Effector CD8-positive, alpha-beta T cell (primary cell): ENCODE measurements at regions not wholly inside any gene's neighbourhood (a gene's known extent, or its start where the extent isn't known, plus 50 kb on each side); places are given as distances from the start of the nearest gene placed in this dataset.
"Not testable (repeated sequence)": the region's sequence is repeated elsewhere in the genome, so short reads cannot be mapped to it uniquely, and the experiment has no call there.

ENCODE experiments used
- DNase-seq: peaks from one replicate; lab custom pipeline; 2025; lab: John Stamatoyannopoulos, UW

GRCh38 chr15:96582473-96582872, 252.0 kb downstream of the NR2F2 start:
- DNase-seq = no peak

GRCh38 chr15:96583671-96584070, 253.2 kb downstream of the NR2F2 start:
- DNase-seq = no peak

GRCh38 chr15:96585484-96586386, 255.2 kb downstream of the NR2F2 start:
- no peak for DNase-seq

- DNase-seq = no peak
Observed at GRCh38 chr15:96586901-96587300, 256.4 kb downstream of the NR2F2 start.

- no peak for DNase-seq
Observed at GRCh38 chr15:96589864-96590263, 259.4 kb downstream of the NR2F2 start.

- no peak for DNase-seq
Observed at GRCh38 chr15:96593735-96594134, 263.2 kb downstream of the NR2F2 start.

- DNase-seq = no peak
Observed at GRCh38 chr15:96595951-96596350, 265.5 kb downstream of the NR2F2 start.

GRCh38 chr15:96598514-96598913, 268.0 kb downstream of the NR2F2 start:
- no peak for DNase-seq

- no peak for DNase-seq
Observed at GRCh38 chr15:96599268-96599667, 268.8 kb downstream of the NR2F2 start.

GRCh38 chr15:96600350-96600749, 269.9 kb downstream of the NR2F2 start:
- DNase-seq = no peak

GRCh38 chr15:96606617-96607016, 276.1 kb downstream of the NR2F2 start:
- DNase-seq = no peak

- DNase-seq = no peak
Observed at GRCh38 chr15:96610757-96611156, 280.3 kb downstream of the NR2F2 start.

GRCh38 chr15:96612917-96613316, 282.4 kb downstream of the NR2F2 start:
- DNase-seq = no peak

- no peak for DNase-seq
Observed at GRCh38 chr15:96619174-96619573, 288.7 kb downstream of the NR2F2 start.

- no peak for DNase-seq
Observed at GRCh38 chr15:96622714-96623113, 292.2 kb downstream of the NR2F2 start.

- no peak for DNase-seq
Observed at GRCh38 chr15:96625256-96625655, 294.8 kb downstream of the NR2F2 start.

GRCh38 chr15:96627031-96627568, 296.6 kb downstream of the NR2F2 start:
- DNase-seq = no peak

- DNase-seq = no peak
Observed at GRCh38 chr15:96629511-96629910, 299.0 kb downstream of the NR2F2 start.

- DNase-seq = no peak
Observed at GRCh38 chr15:96638793-96639192, 308.3 kb downstream of the NR2F2 start.

GRCh38 chr15:96645796-96646195, 315.3 kb downstream of the NR2F2 start:
- no peak for DNase-seq

- no peak for DNase-seq
Observed at GRCh38 chr15:96648866-96649265, 318.4 kb downstream of the NR2F2 start.

- DNase-seq = no peak
Observed at GRCh38 chr15:96657096-96657495, 326.6 kb downstream of the NR2F2 start.

GRCh38 chr15:96666979-96667378, 336.5 kb downstream of the NR2F2 start:
- DNase-seq = not testable (repeated sequence)

GRCh38 chr15:96670389-96670788, 339.9 kb downstream of the NR2F2 start:
- no peak for DNase-seq
